A673 (cell line): ENCODE measurements at regions not wholly inside any gene's neighbourhood (a gene's known extent, or its start where the extent isn't known, plus 50 kb on each side); places are given as distances from the start of the nearest gene placed in this dataset.

ENCODE experiments used
- EZH2 ChIP-seq: fragments of 200-600 bp; sonication (generic); IDR thresholded peaks from 2 replicates; pipeline ENCODE4 v1.6.1; 2017; ENCODE audit warnings: borderline replicate concordance, low read depth, mild to moderate bottlenecking, mixed read lengths, antibody characterized with exemption, low read length; ENCODE audit not compliant: poor library complexity, severe bottlenecking
- TF ChIP-seq, protein P1 (sequence below): fragments of 300-800, 200-600 bp; sonication (generic); conservative IDR thresholded peaks from 2 replicates; pipeline ENCODE4 v1.5.1; 2017; ENCODE audit warnings: low read depth, mild to moderate bottlenecking, antibody characterized with exemption, low read length, moderate library complexity, mixed read lengths

DNA sequence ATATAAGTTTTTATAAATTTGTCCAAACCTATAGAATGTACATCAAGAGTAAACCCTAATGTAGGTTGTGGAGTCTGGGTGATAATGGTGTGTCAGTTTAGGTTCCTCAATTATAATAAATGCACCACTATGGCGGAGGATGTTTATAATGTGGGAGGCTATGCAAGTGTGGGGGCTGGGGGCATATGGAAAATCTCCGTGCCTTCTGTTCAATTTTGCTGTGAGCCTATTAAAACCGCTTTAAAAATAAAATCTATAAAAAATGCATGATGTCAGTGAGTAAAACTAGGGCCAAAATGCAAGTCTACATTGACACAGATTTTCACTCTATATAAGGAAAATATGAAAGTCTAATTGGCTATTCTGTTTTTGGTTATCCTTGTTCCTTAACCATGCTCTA, 774.9 kb upstream of the ALCAM start:
- TF ChIP-seq EZH2: no peak
- TF ChIP-seq, protein P1, sequence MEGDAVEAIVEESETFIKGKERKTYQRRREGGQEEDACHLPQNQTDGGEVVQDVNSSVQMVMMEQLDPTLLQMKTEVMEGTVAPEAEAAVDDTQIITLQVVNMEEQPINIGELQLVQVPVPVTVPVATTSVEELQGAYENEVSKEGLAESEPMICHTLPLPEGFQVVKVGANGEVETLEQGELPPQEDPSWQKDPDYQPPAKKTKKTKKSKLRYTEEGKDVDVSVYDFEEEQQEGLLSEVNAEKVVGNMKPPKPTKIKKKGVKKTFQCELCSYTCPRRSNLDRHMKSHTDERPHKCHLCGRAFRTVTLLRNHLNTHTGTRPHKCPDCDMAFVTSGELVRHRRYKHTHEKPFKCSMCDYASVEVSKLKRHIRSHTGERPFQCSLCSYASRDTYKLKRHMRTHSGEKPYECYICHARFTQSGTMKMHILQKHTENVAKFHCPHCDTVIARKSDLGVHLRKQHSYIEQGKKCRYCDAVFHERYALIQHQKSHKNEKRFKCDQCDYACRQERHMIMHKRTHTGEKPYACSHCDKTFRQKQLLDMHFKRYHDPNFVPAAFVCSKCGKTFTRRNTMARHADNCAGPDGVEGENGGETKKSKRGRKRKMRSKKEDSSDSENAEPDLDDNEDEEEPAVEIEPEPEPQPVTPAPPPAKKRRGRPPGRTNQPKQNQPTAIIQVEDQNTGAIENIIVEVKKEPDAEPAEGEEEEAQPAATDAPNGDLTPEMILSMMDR: no peak
